ENCODE measurements at regions not wholly inside any gene's neighbourhood (a gene's known extent, or its start where the extent isn't known, plus 50 kb on each side); places are given as distances from the start of the nearest gene placed in this dataset.

GRCh38 chr12:87491089-87491488 lies 538.1 kb downstream of the C12orf50 start:
- CTCF ChIA-PET = no interaction called here

DNA sequence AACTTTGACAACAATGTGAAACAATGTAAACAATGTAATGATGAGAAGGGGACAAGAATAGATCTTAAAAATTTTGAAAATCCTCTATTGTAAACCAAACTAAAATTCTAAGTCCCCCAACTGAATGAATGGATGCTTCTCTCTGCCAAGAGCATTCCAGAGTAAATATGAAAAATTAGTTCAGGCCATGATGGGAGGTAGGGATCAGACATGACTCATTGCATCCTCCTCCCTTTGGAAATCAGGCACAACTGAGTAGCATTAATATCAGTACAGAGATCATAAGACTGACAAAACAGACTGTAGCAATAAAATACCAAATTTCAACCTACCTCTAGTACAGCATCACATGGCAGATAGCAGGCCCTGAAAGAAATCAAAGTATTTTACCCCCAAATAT lies 559.9 kb downstream of the C12orf50 start:
- H3K9me3 Mint-ChIP-seq (ENCODE audit: low read depth, unreplicated experiment) = peaks cover 11% of the 10 kb centered on the region
- no peaks in the 10 kb centered on the region for H3K27me3 Mint-ChIP-seq (ENCODE audit: unreplicated experiment)
- DNase-seq = no peak
- no TSS peak for BruUV-seq (replicated peaks)
- CTCF ChIA-PET = no interaction called here
- TF ChIP-seq, protein P1, sequence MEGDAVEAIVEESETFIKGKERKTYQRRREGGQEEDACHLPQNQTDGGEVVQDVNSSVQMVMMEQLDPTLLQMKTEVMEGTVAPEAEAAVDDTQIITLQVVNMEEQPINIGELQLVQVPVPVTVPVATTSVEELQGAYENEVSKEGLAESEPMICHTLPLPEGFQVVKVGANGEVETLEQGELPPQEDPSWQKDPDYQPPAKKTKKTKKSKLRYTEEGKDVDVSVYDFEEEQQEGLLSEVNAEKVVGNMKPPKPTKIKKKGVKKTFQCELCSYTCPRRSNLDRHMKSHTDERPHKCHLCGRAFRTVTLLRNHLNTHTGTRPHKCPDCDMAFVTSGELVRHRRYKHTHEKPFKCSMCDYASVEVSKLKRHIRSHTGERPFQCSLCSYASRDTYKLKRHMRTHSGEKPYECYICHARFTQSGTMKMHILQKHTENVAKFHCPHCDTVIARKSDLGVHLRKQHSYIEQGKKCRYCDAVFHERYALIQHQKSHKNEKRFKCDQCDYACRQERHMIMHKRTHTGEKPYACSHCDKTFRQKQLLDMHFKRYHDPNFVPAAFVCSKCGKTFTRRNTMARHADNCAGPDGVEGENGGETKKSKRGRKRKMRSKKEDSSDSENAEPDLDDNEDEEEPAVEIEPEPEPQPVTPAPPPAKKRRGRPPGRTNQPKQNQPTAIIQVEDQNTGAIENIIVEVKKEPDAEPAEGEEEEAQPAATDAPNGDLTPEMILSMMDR (IDR thresholded peaks at IDR 0.05; ENCODE audit: unreplicated experiment) = no peak
- H3K4me3 Mint-ChIP-seq (ENCODE audit: low read depth, unreplicated experiment) = no peak overlapping the region
- intact Hi-C loops (cut with micrococcal nuclease; ENCODE audit: unreplicated experiment) = no loop called here
- no peaks in the 10 kb centered on the region for H3K4me1 Mint-ChIP-seq (ENCODE audit: low read depth, unreplicated experiment)
- H3K36me3 Mint-ChIP-seq (ENCODE audit: insufficient read depth, unreplicated experiment) = no peaks in the 10 kb centered on the region
- H3K27ac Mint-ChIP-seq (ENCODE audit: unreplicated experiment) = no peak overlapping the region

More at GRCh38 chr12:87491089-87491488, 538.1 kb downstream of the C12orf50 start:
- Mint-ChIP-seq H3K9me3 (ENCODE audit: low read depth, unreplicated experiment) (peaks cover 2% of the 10 kb centered on the region), H3K4me3 (ENCODE audit: low read depth, unreplicated experiment) (no peak overlapping the region), H3K27me3 (ENCODE audit: unreplicated experiment) (no peaks in the 10 kb centered on the region), H3K27ac (ENCODE audit: unreplicated experiment) (no peak overlapping the region), H3K4me1 (ENCODE audit: low read depth, unreplicated experiment) (no peaks in the 10 kb centered on the region), H3K36me3 (ENCODE audit: insufficient read depth, unreplicated experiment) (no peaks in the 10 kb centered on the region)
- intact Hi-C loops (cut with micrococcal nuclease; ENCODE audit: unreplicated experiment) = no loop called here
- no peak for DNase-seq
- no TSS peak for BruUV-seq (replicated peaks)
- TF ChIP-seq, protein P1 (IDR thresholded peaks at IDR 0.05; ENCODE audit: unreplicated experiment) = no peak

DNA sequence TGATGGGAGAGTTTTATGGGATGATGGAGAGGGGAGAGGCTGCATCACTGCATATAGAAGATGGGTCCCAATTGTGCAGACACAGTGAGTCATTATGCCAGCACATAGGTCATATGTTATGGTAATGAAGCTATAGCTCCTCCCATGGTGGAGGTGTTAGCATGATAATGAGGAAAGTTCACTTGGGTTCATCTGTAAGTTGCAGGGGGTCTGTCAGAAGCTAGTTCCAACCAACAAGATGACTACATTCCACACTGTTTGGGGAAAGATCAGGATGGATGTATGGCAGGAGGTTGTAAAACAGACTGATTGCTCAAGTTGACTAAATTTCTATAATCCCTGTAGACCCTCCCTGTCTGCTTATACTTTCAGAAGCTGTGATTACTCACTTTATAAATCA lies 561.3 kb downstream of the C12orf50 start:
- intact Hi-C loops (cut with micrococcal nuclease; ENCODE audit: unreplicated experiment) = no loop called here
- Mint-ChIP-seq H3K4me3 (ENCODE audit: low read depth, unreplicated experiment) (no peak overlapping the region), H3K27ac (ENCODE audit: unreplicated experiment) (no peak overlapping the region), H3K9me3 (ENCODE audit: low read depth, unreplicated experiment) (peaks cover 5% of the 10 kb centered on the region), H3K36me3 (ENCODE audit: insufficient read depth, unreplicated experiment) (no peaks in the 10 kb centered on the region), H3K27me3 (ENCODE audit: unreplicated experiment) (no peaks in the 10 kb centered on the region), H3K4me1 (ENCODE audit: low read depth, unreplicated experiment) (no peaks in the 10 kb centered on the region)
- no TSS peak for BruUV-seq (replicated peaks)
- CTCF ChIA-PET = no interaction called here
- TF ChIP-seq, protein P1 (IDR thresholded peaks at IDR 0.05; ENCODE audit: unreplicated experiment) = no peak
- DNase-seq = no peak

DNA sequence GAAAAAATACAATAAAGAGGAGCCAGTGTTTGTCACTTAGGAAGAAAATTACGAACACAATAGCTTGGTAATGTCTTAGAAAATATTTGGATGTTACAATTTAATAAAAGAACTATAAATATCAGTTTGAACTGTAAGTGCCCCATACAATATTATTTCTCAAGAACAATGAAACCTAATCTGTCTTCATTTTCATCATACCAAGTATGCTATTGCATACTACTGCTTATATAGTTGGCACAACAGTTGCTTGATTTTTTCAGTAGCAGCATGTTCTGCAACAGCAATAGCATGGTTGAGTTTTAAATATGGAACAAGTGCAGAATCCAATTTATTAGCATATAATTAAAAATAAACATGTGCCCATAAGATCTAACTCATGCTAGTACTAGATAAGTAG lies 564.6 kb downstream of the C12orf50 start:
- TF ChIP-seq, protein P1 (IDR thresholded peaks at IDR 0.05; ENCODE audit: unreplicated experiment) = no peak
- intact Hi-C loops (cut with micrococcal nuclease; ENCODE audit: unreplicated experiment) = no loop called here
- H3K27me3 Mint-ChIP-seq (ENCODE audit: unreplicated experiment) = no peaks in the 10 kb centered on the region
- CTCF ChIA-PET = no interaction called here
- no peak overlapping the region for H3K27ac Mint-ChIP-seq (ENCODE audit: unreplicated experiment)
- no peak for DNase-seq
- no peaks in the 10 kb centered on the region for H3K36me3 Mint-ChIP-seq (ENCODE audit: insufficient read depth, unreplicated experiment)
- no peak overlapping the region for H3K4me3 Mint-ChIP-seq (ENCODE audit: low read depth, unreplicated experiment)
- BruUV-seq (replicated peaks) = no TSS peak
- H3K9me3 Mint-ChIP-seq (ENCODE audit: low read depth, unreplicated experiment) = peaks cover 2% of the 10 kb centered on the region
- H3K4me1 Mint-ChIP-seq (ENCODE audit: low read depth, unreplicated experiment) = peaks cover 12% of the 10 kb centered on the region
